Left lung (tissue), 4 donors: ENCODE measurements at regions not wholly inside any gene's neighbourhood (a gene's known extent, or its start where the extent isn't known, plus 50 kb on each side); places are given as distances from the start of the nearest gene placed in this dataset.

ENCODE experiments used
- ATAC-seq: fragments of 200-7000 bp; cut with Tn5 transposase; one replicate; pipeline ENCODE4 v1.9.1; 2020; ENCODE audit warnings: moderate library complexity
- DNase-seq, 4 donors: peaks; one replicate each; pipeline ENCODE4 v3.0.0-alpha.2; 2013 to 2020
- H3K27ac ChIP-seq, 2 donors: fragments of 200-600 bp; sonication (generic) in 1 of 2; one replicate each; pipeline versions ENCODE4 v1.5.0 to v1.8.0; 2020 to 2021
- H3K27me3 ChIP-seq, 2 donors: fragments of 200-600 bp; sonication (generic) in 1 of 2; one replicate each; pipeline versions ENCODE4 v1.5.0 to v1.8.0; 2020 to 2021
- H3K36me3 ChIP-seq, 2 donors: fragments of 200-600 bp; sonication (generic) in 1 of 2; one replicate each; pipeline versions ENCODE4 v1.5.0 to v1.8.0; 2020 to 2021
- H3K4me1 ChIP-seq, 2 donors: fragments of 200-600 bp; one replicate each; pipeline ENCODE4 v1.8.0; 2021
- H3K4me3 ChIP-seq, 2 donors: fragments of 200-600 bp; sonication (generic) in 1 of 2; one replicate each; pipeline versions ENCODE4 v1.5.0 to v1.8.0; 2020 to 2021; ENCODE audit warnings: mild to moderate bottlenecking in 1 of 2
- H3K9me3 ChIP-seq, 2 donors: fragments of 200-600 bp; sonication (generic) in 1 of 2; one replicate each; pipeline versions ENCODE4 v1.5.0 to v1.8.0; 2020 to 2021
- intact Hi-C, 2 donors: fragments of 100-400 bp; cut with DNase I; formaldehyde crosslinking; loops; one replicate each; pipeline versions ENCODE4 v1.11.2 to v1.14.2; 2022
- TF ChIP-seq, protein P1 (sequence below), 2 donors: fragments of 200-600 bp; sonication (generic) in 1 of 2; IDR thresholded peaks; one replicate each; pipeline versions ENCODE4 v1.5.0 to v1.8.0; 2021; ENCODE audit warnings: antibody characterized with exemption in 2 of 2
- donor health status: DM: no; HTN: yes; CAD: no.
- donor health status: DM: no; HTN: no; CAD: no.

DNA sequence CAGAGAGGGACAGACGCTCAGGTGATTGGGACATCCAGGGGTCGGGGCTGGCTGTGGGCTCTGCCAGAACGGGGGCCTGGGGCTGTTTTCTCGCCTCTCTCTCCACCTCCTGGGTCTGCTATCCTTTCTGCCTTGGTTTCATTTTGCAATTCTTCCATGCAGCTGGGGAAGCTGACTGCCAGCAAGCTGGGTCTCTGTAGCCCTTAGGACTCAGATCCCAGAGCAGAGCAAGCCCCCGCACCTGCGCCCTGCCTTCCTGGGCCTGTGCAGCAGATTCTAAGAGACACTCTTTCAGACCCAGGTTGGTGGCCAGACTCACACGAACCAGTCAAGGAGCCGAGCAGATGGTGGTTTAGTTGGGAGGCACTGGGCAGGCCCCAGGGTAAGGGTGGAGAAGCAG is 59.1 kb upstream of the GRPEL1 start:
- no peak for DNase-seq
- intact Hi-C loops = no loop called here
- H3K27me3 ChIP-seq = peaks cover 0 to 18% of the 10 kb centered on the region in 2 donors
- H3K27ac ChIP-seq = no peak overlapping the region
- H3K4me3 ChIP-seq = no peak overlapping the region
- TF ChIP-seq, protein P1, sequence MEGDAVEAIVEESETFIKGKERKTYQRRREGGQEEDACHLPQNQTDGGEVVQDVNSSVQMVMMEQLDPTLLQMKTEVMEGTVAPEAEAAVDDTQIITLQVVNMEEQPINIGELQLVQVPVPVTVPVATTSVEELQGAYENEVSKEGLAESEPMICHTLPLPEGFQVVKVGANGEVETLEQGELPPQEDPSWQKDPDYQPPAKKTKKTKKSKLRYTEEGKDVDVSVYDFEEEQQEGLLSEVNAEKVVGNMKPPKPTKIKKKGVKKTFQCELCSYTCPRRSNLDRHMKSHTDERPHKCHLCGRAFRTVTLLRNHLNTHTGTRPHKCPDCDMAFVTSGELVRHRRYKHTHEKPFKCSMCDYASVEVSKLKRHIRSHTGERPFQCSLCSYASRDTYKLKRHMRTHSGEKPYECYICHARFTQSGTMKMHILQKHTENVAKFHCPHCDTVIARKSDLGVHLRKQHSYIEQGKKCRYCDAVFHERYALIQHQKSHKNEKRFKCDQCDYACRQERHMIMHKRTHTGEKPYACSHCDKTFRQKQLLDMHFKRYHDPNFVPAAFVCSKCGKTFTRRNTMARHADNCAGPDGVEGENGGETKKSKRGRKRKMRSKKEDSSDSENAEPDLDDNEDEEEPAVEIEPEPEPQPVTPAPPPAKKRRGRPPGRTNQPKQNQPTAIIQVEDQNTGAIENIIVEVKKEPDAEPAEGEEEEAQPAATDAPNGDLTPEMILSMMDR (IDR thresholded peaks at IDR 0.05) = no peak
- no peaks in the 10 kb centered on the region for H3K4me1 ChIP-seq
- H3K36me3 ChIP-seq = no peaks in the 10 kb centered on the region
- no peak for ATAC-seq
- H3K9me3 ChIP-seq = no peaks in the 10 kb centered on the region

DNA sequence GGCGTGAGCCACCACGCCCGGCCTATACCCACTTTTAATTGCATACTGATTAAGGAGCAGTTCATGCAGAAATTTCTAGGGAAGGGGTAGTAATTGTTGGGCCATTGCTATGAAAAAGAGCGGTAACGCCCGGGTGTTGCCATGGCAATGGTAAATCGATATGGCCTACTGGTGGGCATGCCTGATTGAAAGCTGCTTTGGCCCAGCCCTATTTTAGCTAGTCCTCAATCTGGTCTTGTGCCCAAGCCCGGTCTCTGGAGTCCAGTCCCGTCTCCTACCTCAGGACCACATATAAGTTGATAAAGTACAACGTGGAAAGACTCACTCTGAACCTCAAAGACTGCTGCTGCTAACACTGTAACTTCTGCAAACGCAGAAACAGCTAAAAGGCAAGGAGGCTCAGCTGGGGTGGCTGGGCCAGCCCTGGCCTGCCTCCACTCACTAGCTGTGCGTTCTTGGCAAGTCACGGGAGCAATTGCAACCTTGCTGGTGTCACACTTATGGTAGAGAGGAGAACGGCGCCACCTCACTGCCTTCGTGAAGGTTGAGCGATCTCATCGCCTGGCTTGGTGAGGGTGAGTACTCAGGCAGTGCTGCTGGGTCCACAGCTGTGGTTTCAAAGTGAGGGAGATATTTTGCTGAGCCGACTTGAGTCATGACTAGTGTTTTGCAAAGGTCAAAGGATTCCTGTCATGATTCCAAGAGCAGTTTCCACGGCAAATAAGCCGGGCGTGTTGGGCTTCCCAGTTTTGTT is 57.0 kb upstream of the GRPEL1 start:
- TF ChIP-seq, protein P1 (IDR thresholded peaks at IDR 0.05) = no peak
- no peaks in the 10 kb centered on the region for H3K9me3 ChIP-seq
- peak; percentile 63 for ATAC-seq
- intact Hi-C loops = no loop called here
- no peaks in the 10 kb centered on the region for H3K36me3 ChIP-seq
- H3K4me3 ChIP-seq = no peak overlapping the region
- no peak overlapping the region for H3K27ac ChIP-seq
- peak in 3 of 4 donors; percentile 48 to 68 (median 56) for DNase-seq
- peaks cover 0 to 12% of the 10 kb centered on the region in 2 donors for H3K27me3 ChIP-seq
- no peaks in the 10 kb centered on the region for H3K4me1 ChIP-seq

DNA sequence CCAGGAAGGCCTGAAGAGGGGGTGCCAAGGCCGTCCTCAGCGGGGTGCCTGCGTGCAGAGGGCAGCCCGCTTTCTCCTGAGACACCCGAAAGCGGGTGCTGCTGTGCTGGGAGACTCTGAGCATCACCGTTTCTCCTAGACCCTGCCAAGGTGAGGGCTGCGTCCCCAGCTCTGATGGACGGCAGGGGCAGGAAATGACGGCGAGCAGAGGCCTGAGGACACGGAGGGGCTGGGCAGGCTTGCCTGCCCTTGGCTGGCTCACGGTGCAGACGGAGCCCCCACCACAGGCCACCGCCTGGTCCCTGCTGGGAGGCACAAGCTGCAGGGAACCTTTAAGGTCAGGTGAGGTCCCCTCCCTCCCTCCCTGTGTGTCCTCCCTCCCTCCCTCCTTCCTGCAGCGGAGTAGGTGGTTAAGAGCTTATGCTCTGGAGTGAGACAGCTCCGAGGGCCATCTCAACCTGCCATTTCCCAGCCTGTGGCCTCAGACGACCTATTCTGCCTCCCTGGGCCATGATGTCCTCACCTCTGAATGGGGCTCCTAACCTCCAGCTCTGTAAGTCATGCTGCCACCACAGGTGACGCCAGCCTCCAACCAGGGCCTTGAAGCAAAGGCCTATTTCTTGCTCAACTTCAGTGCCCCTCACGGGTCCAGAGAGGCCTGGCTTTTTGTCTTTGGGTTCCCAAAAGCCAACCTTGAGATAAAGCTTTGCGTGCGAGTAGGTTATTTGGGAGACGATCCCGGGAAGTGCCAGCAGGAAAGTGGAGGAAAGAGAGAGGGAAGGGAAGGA is 54.2 kb upstream of the GRPEL1 start:
- intact Hi-C loops = no loop called here
- no peak overlapping the region for H3K27ac ChIP-seq
- no peak for DNase-seq

DNA sequence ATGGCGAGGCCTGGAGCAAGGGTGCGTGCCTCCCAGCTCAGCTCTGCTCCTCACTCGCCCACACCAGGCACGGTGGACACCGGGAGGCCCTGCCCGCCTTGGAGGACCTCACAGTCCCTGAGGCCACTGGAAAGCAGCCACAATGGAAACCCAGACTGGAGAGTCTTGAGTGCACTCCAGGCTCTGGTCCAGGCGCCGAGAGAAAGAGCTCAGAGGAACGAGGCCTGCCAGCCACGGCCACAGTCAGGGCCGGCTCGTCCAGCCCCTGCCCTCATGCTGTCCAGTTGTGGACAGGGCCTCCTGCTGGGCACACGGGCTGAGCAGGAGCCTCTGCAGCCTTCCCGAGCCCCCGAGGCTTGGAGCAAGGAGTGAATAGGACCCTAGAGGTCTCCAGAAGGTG is 53.3 kb upstream of the GRPEL1 start:
- H3K4me3 ChIP-seq = no peak overlapping the region
- no peak overlapping the region for H3K27ac ChIP-seq
- H3K4me1 ChIP-seq = no peaks in the 10 kb centered on the region
- no peaks in the 10 kb centered on the region for H3K27me3 ChIP-seq
- ATAC-seq (peak; percentile 81), DNase-seq (peak in 1 of 4 donors; percentile 48)
- TF ChIP-seq, protein P1 (IDR thresholded peaks at IDR 0.05) = no peak
- intact Hi-C loops = no loop called here
- no peaks in the 10 kb centered on the region for H3K9me3 ChIP-seq
- no peaks in the 10 kb centered on the region for H3K36me3 ChIP-seq

More for the DNA sequence above, 54.2 kb upstream of the GRPEL1 start:
- H3K4me3 ChIP-seq = no peak overlapping the region
- H3K27me3 ChIP-seq = no peaks in the 10 kb centered on the region
- no peak for ATAC-seq
- TF ChIP-seq, protein P1 (IDR thresholded peaks at IDR 0.05) = no peak
- no peaks in the 10 kb centered on the region for H3K36me3 ChIP-seq
- H3K4me1 ChIP-seq = no peaks in the 10 kb centered on the region
- no peaks in the 10 kb centered on the region for H3K9me3 ChIP-seq

DNA sequence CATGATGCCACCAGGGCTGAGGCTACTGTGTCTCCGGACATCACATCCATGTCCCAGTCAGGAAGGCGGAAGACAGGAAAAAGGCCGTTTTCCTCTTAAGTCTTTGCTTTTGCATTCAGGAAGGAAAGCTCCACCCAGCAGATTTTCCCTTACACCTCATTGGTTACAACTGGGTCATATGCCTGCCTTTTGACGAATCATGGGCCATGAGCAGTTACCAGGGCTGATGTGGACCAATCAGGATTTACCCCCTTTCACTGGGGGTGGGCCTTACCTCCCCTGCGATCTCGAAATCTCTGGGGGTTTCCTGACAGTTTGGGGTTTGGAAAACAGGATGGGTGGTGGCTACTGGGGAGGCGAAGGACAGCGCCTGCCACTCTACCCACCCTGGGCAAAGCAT is 52.5 kb upstream of the GRPEL1 start:
- Histone ChIP-seq H3K4me1 (no peaks in the 10 kb centered on the region), H3K4me3 (no peak overlapping the region), H3K36me3 (no peaks in the 10 kb centered on the region), H3K9me3 (no peaks in the 10 kb centered on the region), H3K27me3 (no peaks in the 10 kb centered on the region), H3K27ac (no peak overlapping the region)
- TF ChIP-seq, protein P1 (IDR thresholded peaks at IDR 0.05) = no peak
- DNase-seq (no peak), ATAC-seq (no peak)
- intact Hi-C loops = no loop called here
